ENCODE measurements at regions not wholly inside any gene's neighbourhood (a gene's known extent, or its start where the extent isn't known, plus 50 kb on each side); places are given as distances from the start of the nearest gene placed in this dataset.

- TF ChIP-seq REST (IDR thresholded peaks at IDR 0.05; ENCODE audit: insufficient read depth in 1 of 2, low read depth in 2 of 2, low read length in 2 of 2), result no peak
- no peak for TF ChIP-seq TAF1 (IDR thresholded peaks at IDR 0.05; ENCODE audit: borderline replicate concordance, insufficient read depth, low read length)
- no peak for TF ChIP-seq POLR2AphosphoS5 (IDR thresholded peaks at IDR 0.05; ENCODE audit: low read depth, low read length)
- TF ChIP-seq SIN3A (IDR thresholded peaks at IDR 0.05; ENCODE audit: borderline replicate concordance, insufficient read depth, low read length), result no peak
- TF ChIP-seq FOXP2 (optimal IDR thresholded peaks at IDR 0.05; ENCODE audit: borderline replicate concordance, extremely low read depth, extremely low read length, insufficient read depth), result no peak
Observed at GRCh38 chr17:36851250-36851649, 86.0 kb upstream of the LHX1 start.

GRCh38 chr17:36854982-36855381 is 82.3 kb upstream of the LHX1 start:
- TF ChIP-seq POLR2AphosphoS5 (IDR thresholded peaks at IDR 0.05; ENCODE audit: low read depth, low read length) (no peak), REST (IDR thresholded peaks at IDR 0.05; ENCODE audit: insufficient read depth in 1 of 2, low read depth in 2 of 2, low read length in 2 of 2) (no peak), FOXP2 (optimal IDR thresholded peaks at IDR 0.05; ENCODE audit: borderline replicate concordance, extremely low read depth, extremely low read length, insufficient read depth) (no peak), SIN3A (IDR thresholded peaks at IDR 0.05; ENCODE audit: borderline replicate concordance, insufficient read depth, low read length) (no peak), TAF1 (IDR thresholded peaks at IDR 0.05; ENCODE audit: borderline replicate concordance, insufficient read depth, low read length) (no peak)

GRCh38 chr17:36855459-36855858 is 81.8 kb upstream of the LHX1 start:
- TF ChIP-seq SIN3A (IDR thresholded peaks at IDR 0.05; ENCODE audit: borderline replicate concordance, insufficient read depth, low read length), result no peak
- no peak for TF ChIP-seq REST (IDR thresholded peaks at IDR 0.05; ENCODE audit: insufficient read depth in 1 of 2, low read depth in 2 of 2, low read length in 2 of 2)
- TF ChIP-seq TAF1 (IDR thresholded peaks at IDR 0.05; ENCODE audit: borderline replicate concordance, insufficient read depth, low read length), result no peak

GRCh38 chr17:36856222-36856621 is 81.1 kb upstream of the LHX1 start:
- TF ChIP-seq FOXP2 (optimal IDR thresholded peaks at IDR 0.05; ENCODE audit: borderline replicate concordance, extremely low read depth, extremely low read length, insufficient read depth) (no peak), POLR2AphosphoS5 (IDR thresholded peaks at IDR 0.05; ENCODE audit: low read depth, low read length) (no peak), SIN3A (IDR thresholded peaks at IDR 0.05; ENCODE audit: borderline replicate concordance, insufficient read depth, low read length) (no peak), REST (IDR thresholded peaks at IDR 0.05; ENCODE audit: insufficient read depth in 1 of 2, low read depth in 2 of 2, low read length in 2 of 2) (no peak), TAF1 (IDR thresholded peaks at IDR 0.05; ENCODE audit: borderline replicate concordance, insufficient read depth, low read length) (no peak)

GRCh38 chr17:36856903-36857381 is 80.3 kb upstream of the LHX1 start:
- TF ChIP-seq REST (IDR thresholded peaks at IDR 0.05; ENCODE audit: insufficient read depth in 1 of 2, low read depth in 2 of 2, low read length in 2 of 2), result no peak
- no peak for TF ChIP-seq FOXP2 (optimal IDR thresholded peaks at IDR 0.05; ENCODE audit: borderline replicate concordance, extremely low read depth, extremely low read length, insufficient read depth)
- no peak for TF ChIP-seq POLR2AphosphoS5 (IDR thresholded peaks at IDR 0.05; ENCODE audit: low read depth, low read length)
- TF ChIP-seq SIN3A (IDR thresholded peaks at IDR 0.05; ENCODE audit: borderline replicate concordance, insufficient read depth, low read length), result no peak
- TF ChIP-seq TAF1 (IDR thresholded peaks at IDR 0.05; ENCODE audit: borderline replicate concordance, insufficient read depth, low read length), result no peak
